ENCODE measurements at regions not wholly inside any gene's neighbourhood (a gene's known extent, or its start where the extent isn't known, plus 50 kb on each side); places are given as distances from the start of the nearest gene placed in this dataset.

DNA sequence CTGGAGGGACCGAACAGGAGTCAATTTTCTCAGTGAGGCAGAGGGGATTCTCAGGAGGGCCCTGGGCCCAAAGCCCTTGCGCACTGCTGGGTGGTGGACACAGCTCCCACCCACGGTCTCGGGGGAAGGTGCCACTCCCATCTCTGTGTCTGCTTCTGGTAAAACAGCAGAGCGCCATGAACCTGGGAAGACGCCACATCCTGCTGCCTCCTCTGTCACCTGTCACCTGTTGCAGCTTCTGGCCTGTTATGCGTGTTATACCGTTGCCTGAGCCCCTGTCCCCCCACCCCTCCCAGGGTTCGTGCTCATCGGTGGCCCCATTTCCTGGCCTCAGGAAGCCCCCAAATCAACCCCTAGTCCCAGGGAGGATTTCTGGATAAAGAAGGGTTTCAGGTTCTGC is 125.8 kb upstream of the AJAP1 start:
- Histone ChIP-seq H3K9me3 (ENCODE audit: control insufficient read depth, insufficient read depth, low read length) (no peaks in the 10 kb centered on the region), H3K4me2 (ENCODE audit: low read length) (no peak overlapping the region), H3K27me3 (ENCODE audit: control insufficient read depth, low read length) (no peaks in the 10 kb centered on the region), H3K9me2 (replicated peaks; ENCODE audit: control insufficient read depth, low read length) (no peaks in the 10 kb centered on the region), H4K20me1 (ENCODE audit: control insufficient read depth, insufficient read depth, low read depth, low read length) (no peaks in the 10 kb centered on the region), H3K27ac (ENCODE audit: low read depth, low read length) (no peak overlapping the region), H3F3A (ENCODE audit: control insufficient read depth, insufficient read depth) (no peaks in the 10 kb centered on the region), H3K79me2 (ENCODE audit: control insufficient read depth, low read length) (no peaks in the 10 kb centered on the region), H3K4me3 (ENCODE audit: low read length) (no peak overlapping the region), H3K4me1 (ENCODE audit: control insufficient read depth, low read length) (no peaks in the 10 kb centered on the region), H3K36me3 (ENCODE audit: control insufficient read depth, low read length) (no peaks in the 10 kb centered on the region)
- TF ChIP-seq EZH2phosphoT487 (IDR thresholded peaks at IDR 0.05; ENCODE audit: borderline replicate concordance, low read length), result no peak
- TF ChIP-seq, protein P1, sequence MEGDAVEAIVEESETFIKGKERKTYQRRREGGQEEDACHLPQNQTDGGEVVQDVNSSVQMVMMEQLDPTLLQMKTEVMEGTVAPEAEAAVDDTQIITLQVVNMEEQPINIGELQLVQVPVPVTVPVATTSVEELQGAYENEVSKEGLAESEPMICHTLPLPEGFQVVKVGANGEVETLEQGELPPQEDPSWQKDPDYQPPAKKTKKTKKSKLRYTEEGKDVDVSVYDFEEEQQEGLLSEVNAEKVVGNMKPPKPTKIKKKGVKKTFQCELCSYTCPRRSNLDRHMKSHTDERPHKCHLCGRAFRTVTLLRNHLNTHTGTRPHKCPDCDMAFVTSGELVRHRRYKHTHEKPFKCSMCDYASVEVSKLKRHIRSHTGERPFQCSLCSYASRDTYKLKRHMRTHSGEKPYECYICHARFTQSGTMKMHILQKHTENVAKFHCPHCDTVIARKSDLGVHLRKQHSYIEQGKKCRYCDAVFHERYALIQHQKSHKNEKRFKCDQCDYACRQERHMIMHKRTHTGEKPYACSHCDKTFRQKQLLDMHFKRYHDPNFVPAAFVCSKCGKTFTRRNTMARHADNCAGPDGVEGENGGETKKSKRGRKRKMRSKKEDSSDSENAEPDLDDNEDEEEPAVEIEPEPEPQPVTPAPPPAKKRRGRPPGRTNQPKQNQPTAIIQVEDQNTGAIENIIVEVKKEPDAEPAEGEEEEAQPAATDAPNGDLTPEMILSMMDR (IDR thresholded peaks at IDR 0.05; ENCODE audit: low read depth, low read length, poor library complexity, severe bottlenecking), result no peak

DNA sequence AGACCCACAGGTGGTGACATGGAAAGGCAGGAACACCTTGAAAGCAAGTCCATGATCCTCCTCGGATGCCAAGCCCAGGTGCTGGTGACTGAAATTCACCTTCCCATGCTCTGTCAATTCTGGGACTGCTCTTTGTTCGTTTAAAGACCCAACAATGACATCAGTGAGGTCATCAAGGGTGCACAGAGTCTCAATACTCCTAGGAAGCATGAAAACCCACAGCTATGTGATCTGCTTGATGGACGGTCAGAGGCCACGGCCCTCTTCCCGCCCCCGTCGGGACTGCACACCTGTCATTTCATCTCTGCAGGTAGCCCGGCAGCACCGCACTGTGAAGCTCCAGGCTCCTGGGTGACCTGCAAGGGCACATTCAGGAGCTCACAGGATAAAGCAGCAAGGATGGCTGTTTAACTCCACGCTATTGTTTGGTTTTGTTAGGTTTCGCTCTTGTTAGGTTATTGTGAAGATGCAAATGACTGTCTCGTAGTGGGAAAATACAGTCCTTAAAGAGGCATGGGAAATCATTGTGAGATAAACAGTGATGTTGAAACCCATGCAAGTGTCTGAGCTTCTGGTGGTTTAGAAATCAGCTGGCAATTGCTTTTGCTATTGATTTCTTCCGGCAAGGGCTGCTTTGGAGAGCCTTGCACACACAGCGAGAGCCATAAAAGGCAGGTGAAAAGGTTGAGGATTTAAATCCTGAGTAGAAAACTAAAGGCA is 124.8 kb upstream of the AJAP1 start:
- no peaks in the 10 kb centered on the region for H4K20me1 ChIP-seq (ENCODE audit: control insufficient read depth, insufficient read depth, low read depth, low read length)
- no peaks in the 10 kb centered on the region for H3K9me2 ChIP-seq (replicated peaks; ENCODE audit: control insufficient read depth, low read length)
- no peak for TF ChIP-seq EZH2phosphoT487 (IDR thresholded peaks at IDR 0.05; ENCODE audit: borderline replicate concordance, low read length)
- TF ChIP-seq, protein P1 (IDR thresholded peaks at IDR 0.05; ENCODE audit: low read depth, low read length, poor library complexity, severe bottlenecking), result no peak
- no peaks in the 10 kb centered on the region for H3K79me2 ChIP-seq (ENCODE audit: control insufficient read depth, low read length)
- H3K9me3 ChIP-seq (ENCODE audit: control insufficient read depth, insufficient read depth, low read length), result no peaks in the 10 kb centered on the region
- no peak overlapping the region for H3K4me3 ChIP-seq (ENCODE audit: low read length)
- H3K4me2 ChIP-seq (ENCODE audit: low read length), result no peak overlapping the region
- no peaks in the 10 kb centered on the region for H3F3A ChIP-seq (ENCODE audit: control insufficient read depth, insufficient read depth)
- H3K27me3 ChIP-seq (ENCODE audit: control insufficient read depth, low read length), result no peaks in the 10 kb centered on the region
- H3K36me3 ChIP-seq (ENCODE audit: control insufficient read depth, low read length), result no peaks in the 10 kb centered on the region
- no peak overlapping the region for H3K27ac ChIP-seq (ENCODE audit: low read depth, low read length)
- no peaks in the 10 kb centered on the region for H3K4me1 ChIP-seq (ENCODE audit: control insufficient read depth, low read length)

DNA sequence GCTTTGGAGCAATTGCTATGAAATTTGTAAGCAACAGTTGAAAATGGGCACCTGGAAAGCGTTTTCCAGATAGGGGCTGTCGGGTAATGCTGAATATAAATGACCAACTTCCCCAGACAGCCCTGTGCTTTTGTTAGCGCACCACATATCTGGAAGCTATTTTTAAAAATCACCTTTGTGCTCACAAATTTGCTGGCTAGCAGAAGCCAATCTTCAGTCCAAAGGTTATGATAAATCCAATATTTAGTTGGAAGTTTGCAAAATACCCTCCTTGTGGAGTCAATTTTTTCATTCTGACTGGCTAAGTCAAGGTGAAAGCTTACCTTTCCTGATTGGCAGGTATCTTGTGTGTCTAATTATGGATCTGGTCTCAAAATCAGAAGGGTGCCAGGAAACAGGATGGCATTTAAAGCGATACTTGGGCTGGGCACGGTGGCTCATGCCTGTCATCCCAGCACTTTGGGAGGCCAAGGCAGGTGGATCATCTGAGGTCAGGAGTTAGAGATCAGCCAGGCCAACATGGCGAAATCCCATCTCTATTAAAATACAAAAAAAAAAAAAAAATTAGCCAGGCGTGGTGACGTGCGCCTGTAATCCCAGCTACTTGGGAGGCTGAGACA is 124.1 kb upstream of the AJAP1 start:
- TF ChIP-seq, protein P1 (IDR thresholded peaks at IDR 0.05; ENCODE audit: low read depth, low read length, poor library complexity, severe bottlenecking), result no peak
- TF ChIP-seq EZH2phosphoT487 (IDR thresholded peaks at IDR 0.05; ENCODE audit: borderline replicate concordance, low read length), result no peak
- H3K27ac ChIP-seq (ENCODE audit: low read depth, low read length), result no peak overlapping the region
- no peaks in the 10 kb centered on the region for H3F3A ChIP-seq (ENCODE audit: control insufficient read depth, insufficient read depth)
- H4K20me1 ChIP-seq (ENCODE audit: control insufficient read depth, insufficient read depth, low read depth, low read length), result no peaks in the 10 kb centered on the region
- H3K27me3 ChIP-seq (ENCODE audit: control insufficient read depth, low read length), result no peaks in the 10 kb centered on the region
- H3K4me1 ChIP-seq (ENCODE audit: control insufficient read depth, low read length), result no peaks in the 10 kb centered on the region
- H3K9me2 ChIP-seq (replicated peaks; ENCODE audit: control insufficient read depth, low read length), result no peaks in the 10 kb centered on the region
- H3K4me3 ChIP-seq (ENCODE audit: low read length), result no peak overlapping the region
- H3K9me3 ChIP-seq (ENCODE audit: control insufficient read depth, insufficient read depth, low read length), result no peaks in the 10 kb centered on the region
- H3K36me3 ChIP-seq (ENCODE audit: control insufficient read depth, low read length), result no peaks in the 10 kb centered on the region
- H3K79me2 ChIP-seq (ENCODE audit: control insufficient read depth, low read length), result no peaks in the 10 kb centered on the region
- no peak overlapping the region for H3K4me2 ChIP-seq (ENCODE audit: low read length)

Measured in DOHH2 (cell line).